H1 (cell line): ENCODE measurements at regions not wholly inside any gene's neighbourhood (a gene's known extent, or its start where the extent isn't known, plus 50 kb on each side); places are given as distances from the start of the nearest gene placed in this dataset.

Experiments used
- ATF3 ChIP-seq: IDR thresholded peaks from 2 replicates; pipeline ENCODE4 v1.6.1; 2011; ENCODE audit warnings: low read depth, mild to moderate bottlenecking, low read length; ENCODE audit not compliant: insufficient read depth
- CTCF ChIP-seq, 3 experiments: IDR thresholded peaks; 1 replicate in 2 of 3; 2 replicates in 1 of 3; pipeline versions ENCODE4 v1.5.1 to v1.6.1; 2011; ENCODE audit warnings: low read length in 3 of 3, mild to moderate bottlenecking in 3 of 3, inconsistent platforms in 2 of 3, low read depth in 1 of 3, moderate library complexity in 1 of 3; ENCODE audit not compliant: insufficient read depth in 1 of 3; ENCODE audit errors: control extremely low read depth in 1 of 3
- EGR1 ChIP-seq: IDR thresholded peaks from 2 replicates; pipeline ENCODE4 v1.6.1; 2011; ENCODE audit warnings: low read depth, low read length, borderline replicate concordance
- FOSL1 ChIP-seq: IDR thresholded peaks from 2 replicates; pipeline ENCODE4 v1.6.1; 2011; ENCODE audit warnings: mild to moderate bottlenecking, low read depth, low read length, moderate library complexity; ENCODE audit not compliant: insufficient read depth
- MAX ChIP-seq: IDR thresholded peaks from 2 replicates; pipeline ENCODE4 v1.6.1; 2012; ENCODE audit warnings: inconsistent platforms
- NANOG ChIP-seq: IDR thresholded peaks from 2 replicates; pipeline ENCODE4 v1.6.1; 2011; ENCODE audit warnings: low read length, low read depth, mild to moderate bottlenecking, inconsistent platforms; ENCODE audit not compliant: insufficient read depth, poor library complexity, severe bottlenecking
- POLR2A ChIP-seq, 2 experiments: IDR thresholded peaks; 1 replicate in 1 of 2; 2 replicates in 1 of 2; pipeline ENCODE4 v1.6.1; 2011; ENCODE audit warnings: low read depth in 2 of 2, low read length in 2 of 2, mild to moderate bottlenecking in 2 of 2; ENCODE audit errors: control extremely low read depth in 1 of 2

- TF ChIP-seq ATF3 (no peak), CTCF (IDR thresholded peaks at IDR 0.05; ENCODE audit: control extremely low read depth in 1 of 3, insufficient read depth in 1 of 3, low read depth in 1 of 3, low read length in 3 of 3) (no peak), MAX (no peak), EGR1 (no peak), NANOG (no peak), FOSL1 (no peak), POLR2A (IDR thresholded peaks at IDR 0.05; ENCODE audit: control extremely low read depth in 1 of 2, low read depth in 2 of 2, low read length in 2 of 2) (no peak)
Observed at GRCh38 chr1:4271338-4271998, 371.4 kb upstream of the C1orf174 start.
